Keratinocyte (primary cell): ENCODE measurements at regions not wholly inside any gene's neighbourhood (a gene's known extent, or its start where the extent isn't known, plus 50 kb on each side); places are given as distances from the start of the nearest gene placed in this dataset.

Experiments
- EZH2 ChIP-seq: IDR thresholded peaks from one replicate; pipeline ENCODE4 v1.6.1; 2012; ENCODE audit warnings: inconsistent platforms, mild to moderate bottlenecking, low read length, moderate library complexity
- TF ChIP-seq, protein P1 (sequence below), 3 experiments: IDR thresholded peaks in 1 of 3; conservative IDR thresholded peaks in 1 of 3; optimal IDR thresholded peaks in 1 of 3; 2 replicates in 2 of 3; 3 replicates in 1 of 3; pipeline versions ENCODE3 to v1.5.1; 2011; ENCODE audit warnings: low read length in 3 of 3, mild to moderate bottlenecking in 3 of 3, moderate library complexity in 2 of 3, control low read depth in 1 of 3, inconsistent platforms in 1 of 3; ENCODE audit not compliant: insufficient read depth in 2 of 3; ENCODE audit errors: extremely low read depth in 1 of 3

DNA sequence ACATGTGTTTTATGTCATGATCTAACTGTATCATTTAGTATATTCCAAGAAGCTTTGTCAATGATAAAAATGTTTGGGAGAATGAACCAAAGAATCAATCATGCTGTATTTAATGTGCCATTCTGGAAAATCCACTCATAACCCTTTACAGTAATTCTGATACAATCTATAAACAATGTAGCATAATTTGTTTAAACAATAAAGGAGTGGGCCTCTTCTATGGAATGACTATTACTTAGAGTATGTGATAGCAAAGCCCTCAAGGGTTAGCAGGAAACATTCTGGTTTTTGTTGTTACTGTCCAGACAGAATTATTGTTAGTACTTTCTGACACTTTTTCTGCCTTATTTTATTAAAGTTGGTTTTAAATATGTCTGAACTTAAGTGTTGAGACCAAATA lies 1073.1 kb downstream of the SLITRK5 start:
- TF ChIP-seq, protein P1, sequence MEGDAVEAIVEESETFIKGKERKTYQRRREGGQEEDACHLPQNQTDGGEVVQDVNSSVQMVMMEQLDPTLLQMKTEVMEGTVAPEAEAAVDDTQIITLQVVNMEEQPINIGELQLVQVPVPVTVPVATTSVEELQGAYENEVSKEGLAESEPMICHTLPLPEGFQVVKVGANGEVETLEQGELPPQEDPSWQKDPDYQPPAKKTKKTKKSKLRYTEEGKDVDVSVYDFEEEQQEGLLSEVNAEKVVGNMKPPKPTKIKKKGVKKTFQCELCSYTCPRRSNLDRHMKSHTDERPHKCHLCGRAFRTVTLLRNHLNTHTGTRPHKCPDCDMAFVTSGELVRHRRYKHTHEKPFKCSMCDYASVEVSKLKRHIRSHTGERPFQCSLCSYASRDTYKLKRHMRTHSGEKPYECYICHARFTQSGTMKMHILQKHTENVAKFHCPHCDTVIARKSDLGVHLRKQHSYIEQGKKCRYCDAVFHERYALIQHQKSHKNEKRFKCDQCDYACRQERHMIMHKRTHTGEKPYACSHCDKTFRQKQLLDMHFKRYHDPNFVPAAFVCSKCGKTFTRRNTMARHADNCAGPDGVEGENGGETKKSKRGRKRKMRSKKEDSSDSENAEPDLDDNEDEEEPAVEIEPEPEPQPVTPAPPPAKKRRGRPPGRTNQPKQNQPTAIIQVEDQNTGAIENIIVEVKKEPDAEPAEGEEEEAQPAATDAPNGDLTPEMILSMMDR (optimal IDR thresholded peaks at IDR 0.05 in 1 of 3, IDR thresholded peaks at IDR 0.05 in 1 of 3, conservative IDR thresholded peaks at IDR 0.05 in 1 of 3; ENCODE audit: extremely low read depth in 1 of 3, insufficient read depth in 2 of 3, low read length in 3 of 3) = no peak
- no peak for TF ChIP-seq EZH2
